NCI-H2196 (cell line): ENCODE measurements at regions not wholly inside any gene's neighbourhood (a gene's known extent, or its start where the extent isn't known, plus 50 kb on each side); places are given as distances from the start of the nearest gene placed in this dataset.

Experiments used
- DNase-seq: peaks from one replicate; lab custom pipeline; 2025; ENCODE audit not compliant: unreplicated experiment; lab: John Stamatoyannopoulos, UW

DNA sequence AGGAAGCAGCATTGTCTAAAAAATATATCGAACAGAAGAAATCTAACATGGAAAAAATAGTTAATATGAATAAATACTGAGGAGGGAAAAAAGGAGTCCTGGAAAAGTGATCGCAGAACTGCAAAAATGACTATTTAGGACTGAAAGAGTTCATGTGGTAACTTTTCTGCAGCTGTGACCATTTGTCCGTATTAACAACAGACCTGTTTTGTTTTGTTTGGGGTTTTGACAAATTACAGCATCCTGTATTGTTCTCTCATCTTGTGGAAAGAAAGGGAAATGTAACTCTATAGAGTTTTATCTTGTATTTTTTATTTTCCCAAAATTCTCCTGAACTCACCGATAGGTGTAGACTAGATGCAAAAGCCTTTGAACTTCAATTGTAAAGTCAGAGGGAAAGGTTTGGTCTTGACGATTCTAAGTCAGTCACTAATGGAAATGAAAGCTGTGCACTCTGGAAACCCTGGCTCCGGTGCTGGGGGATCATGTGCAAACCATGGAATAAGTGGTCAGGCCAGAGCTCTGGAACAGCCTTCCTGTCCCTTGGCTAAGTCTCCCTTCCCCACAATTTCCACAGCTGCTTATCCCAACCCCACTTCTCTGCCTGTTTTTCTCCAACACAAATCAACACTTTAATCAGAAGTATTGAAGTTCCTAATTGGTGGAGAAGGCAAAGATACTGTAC lies 51.2 kb upstream of the MARCKS start:
- DNase-seq = no peak
